Muscle layer of duodenum (tissue), 2 donors: ENCODE measurements at regions not wholly inside any gene's neighbourhood (a gene's known extent, or its start where the extent isn't known, plus 50 kb on each side); places are given as distances from the start of the nearest gene placed in this dataset.
"Not testable (repeated sequence)": the region's sequence is repeated elsewhere in the genome, so short reads cannot be mapped to it uniquely, and the experiment has no call there.

ENCODE experiments used
- H3K27ac ChIP-seq: one replicate; pipeline ENCODE4 v1.7.0; 2013; ENCODE audit warnings: mild to moderate bottlenecking, low read length
- H3K27me3 ChIP-seq: one replicate; pipeline ENCODE4 v1.7.0; 2013; ENCODE audit warnings: low read depth, mild to moderate bottlenecking, control low read depth, low read length
- H3K36me3 ChIP-seq, 2 donors: one replicate each; pipeline ENCODE4 v1.7.0; 2013; ENCODE audit warnings: low read length in 2 of 2, control low read depth in 1 of 2, mild to moderate bottlenecking in 1 of 2; ENCODE audit not compliant: insufficient read depth in 2 of 2, control insufficient read depth in 1 of 2
- H3K4me1 ChIP-seq, 2 donors: one replicate each; pipeline ENCODE4 v1.7.0; 2013; ENCODE audit warnings: low read length in 2 of 2, mild to moderate bottlenecking in 2 of 2, control low read depth in 1 of 2, moderate library complexity in 1 of 2; ENCODE audit not compliant: insufficient read depth in 2 of 2, control insufficient read depth in 1 of 2
- H3K4me3 ChIP-seq, 2 donors: one replicate each; pipeline ENCODE4 v1.7.0; 2013; ENCODE audit warnings: low read length in 2 of 2, low read depth in 1 of 2, mild to moderate bottlenecking in 1 of 2
- H3K9me3 ChIP-seq, 2 donors: one replicate each; pipeline ENCODE4 v1.7.0; 2013; ENCODE audit warnings: low read length in 2 of 2, control low read depth in 1 of 2, mild to moderate bottlenecking in 1 of 2; ENCODE audit not compliant: control insufficient read depth in 1 of 2
- donor health status: healthy.

GRCh38 chr16:29158785-29159184 lies 173.9 kb downstream of the LAT start:
- Histone ChIP-seq H3K4me3 (no peak overlapping the region), H3K27me3 (no peaks in the 10 kb centered on the region), H3K36me3 (no peaks in the 10 kb centered on the region), H3K9me3 (no peaks in the 10 kb centered on the region), H3K4me1 (peaks cover 0 to 11% of the 10 kb centered on the region in 2 donors), H3K27ac (no peak overlapping the region)

GRCh38 chr16:29158031-29158784 lies 173.4 kb downstream of the LAT start:
- Histone ChIP-seq H3K4me1 (peaks cover 0 to 11% of the 10 kb centered on the region in 2 donors), H3K27ac (peak overlapping the region; percentile 45)
- H3K9me3 ChIP-seq, H3K27me3 ChIP-seq, H3K4me3 ChIP-seq, H3K36me3 ChIP-seq: not testable (repeated sequence)

- not testable (repeated sequence) for H3K9me3 ChIP-seq, H3K4me3 ChIP-seq, H3K36me3 ChIP-seq, H3K27me3 ChIP-seq
- Histone ChIP-seq H3K4me1 (peaks cover 0 to 11% of the 10 kb centered on the region in 2 donors), H3K27ac (peak overlapping the region; percentile 45)
Observed at GRCh38 chr16:29157051-29157923, 172.4 kb downstream of the LAT start.

DNA sequence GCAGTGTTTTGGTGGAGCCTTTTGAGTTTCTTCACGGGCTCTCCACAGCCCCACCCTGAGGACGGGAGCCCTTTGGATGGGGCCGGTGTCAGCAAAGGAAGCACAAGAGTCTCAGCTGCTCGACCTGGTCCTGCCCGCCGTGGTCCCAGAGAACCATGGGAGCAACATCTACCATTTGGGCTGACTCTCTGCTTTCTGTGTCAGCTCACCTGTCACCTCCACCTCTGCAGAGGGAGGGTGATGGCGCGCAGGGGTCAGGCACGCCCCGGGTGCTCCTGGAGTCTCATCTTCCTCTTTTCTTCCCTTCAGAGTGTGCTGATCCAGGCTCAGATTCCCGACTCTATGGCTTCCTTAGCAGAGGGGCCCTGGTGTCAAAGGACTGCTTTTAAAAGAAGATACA lies 171.7 kb downstream of the LAT start:
- Histone ChIP-seq H3K27ac (peak overlapping the region; percentile 36), H3K4me3 (no peak overlapping the region), H3K9me3 (no peaks in the 10 kb centered on the region), H3K27me3 (no peaks in the 10 kb centered on the region), H3K4me1 (peaks cover 0 to 11% of the 10 kb centered on the region in 2 donors), H3K36me3 (no peaks in the 10 kb centered on the region)

- not testable (repeated sequence) for H3K4me3 ChIP-seq, H3K27me3 ChIP-seq, H3K9me3 ChIP-seq, H3K36me3 ChIP-seq, H3K27ac ChIP-seq
- peaks cover 0 to 11% of the 10 kb centered on the region in 2 donors for H3K4me1 ChIP-seq
Observed at GRCh38 chr16:29155866-29156200, 171.0 kb downstream of the LAT start.

- H3K4me3 ChIP-seq, H3K27me3 ChIP-seq, H3K36me3 ChIP-seq, H3K9me3 ChIP-seq, H3K27ac ChIP-seq: not testable (repeated sequence)
- peaks cover 0 to 11% of the 10 kb centered on the region in 2 donors for H3K4me1 ChIP-seq
Observed at GRCh38 chr16:29155131-29155865, 170.4 kb downstream of the LAT start.

DNA sequence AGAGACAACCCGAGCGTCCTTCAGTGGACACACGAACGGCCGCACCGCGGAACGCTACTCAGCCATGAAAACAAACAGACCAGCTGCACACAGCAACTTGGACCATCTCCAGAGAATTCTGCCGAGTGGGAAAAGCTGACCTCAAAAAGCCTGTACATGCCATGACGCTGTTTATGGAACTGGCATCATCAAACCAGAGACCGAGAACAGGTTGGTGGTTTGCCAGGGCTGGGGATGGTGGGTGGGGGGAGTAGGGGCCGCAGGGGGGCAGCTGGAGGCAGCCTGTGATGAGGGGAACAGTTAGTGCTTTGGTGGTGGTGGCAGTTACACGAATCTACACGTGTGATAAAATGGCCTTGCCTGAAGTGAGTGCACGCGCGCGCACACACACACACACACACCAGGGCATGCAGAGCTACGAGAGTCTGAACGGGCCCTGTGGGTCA lies 169.8 kb downstream of the LAT start:
- Histone ChIP-seq H3K4me1 (peaks cover 0 to 11% of the 10 kb centered on the region in 2 donors), H3K9me3 (no peaks in the 10 kb centered on the region), H3K27me3 (no peaks in the 10 kb centered on the region), H3K4me3 (no peak overlapping the region), H3K27ac (no peak overlapping the region), H3K36me3 (no peaks in the 10 kb centered on the region)

DNA sequence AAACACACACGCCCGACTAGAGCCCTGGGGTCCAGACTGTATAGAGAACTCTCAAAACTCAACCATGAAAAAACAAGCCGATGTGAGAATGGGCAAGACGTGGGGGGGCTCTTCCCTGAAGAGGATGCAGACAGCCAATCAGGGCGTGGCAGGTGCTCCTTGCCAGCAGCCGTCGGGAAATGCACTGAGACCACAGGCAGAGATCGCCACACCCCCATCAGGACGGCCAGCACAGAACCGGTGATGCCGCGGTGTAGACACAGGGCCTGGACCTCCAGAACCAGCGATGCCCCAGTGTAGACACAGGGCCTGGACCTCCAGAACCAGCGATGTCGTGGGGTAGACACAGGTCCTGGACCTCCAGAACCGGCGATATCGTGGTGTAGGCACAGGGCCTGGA lies 169.2 kb downstream of the LAT start:
- Histone ChIP-seq H3K27me3 (no peaks in the 10 kb centered on the region), H3K9me3 (no peaks in the 10 kb centered on the region), H3K4me1 (peaks cover 0 to 11% of the 10 kb centered on the region in 2 donors), H3K36me3 (no peaks in the 10 kb centered on the region), H3K4me3 (no peak overlapping the region), H3K27ac (no peak overlapping the region)

GRCh38 chr16:29153307-29153706 lies 168.5 kb downstream of the LAT start:
- H3K9me3 ChIP-seq, H3K4me3 ChIP-seq, H3K27ac ChIP-seq, H3K36me3 ChIP-seq, H3K27me3 ChIP-seq: not testable (repeated sequence)
- peaks cover 0 to 11% of the 10 kb centered on the region in 2 donors for H3K4me1 ChIP-seq

DNA sequence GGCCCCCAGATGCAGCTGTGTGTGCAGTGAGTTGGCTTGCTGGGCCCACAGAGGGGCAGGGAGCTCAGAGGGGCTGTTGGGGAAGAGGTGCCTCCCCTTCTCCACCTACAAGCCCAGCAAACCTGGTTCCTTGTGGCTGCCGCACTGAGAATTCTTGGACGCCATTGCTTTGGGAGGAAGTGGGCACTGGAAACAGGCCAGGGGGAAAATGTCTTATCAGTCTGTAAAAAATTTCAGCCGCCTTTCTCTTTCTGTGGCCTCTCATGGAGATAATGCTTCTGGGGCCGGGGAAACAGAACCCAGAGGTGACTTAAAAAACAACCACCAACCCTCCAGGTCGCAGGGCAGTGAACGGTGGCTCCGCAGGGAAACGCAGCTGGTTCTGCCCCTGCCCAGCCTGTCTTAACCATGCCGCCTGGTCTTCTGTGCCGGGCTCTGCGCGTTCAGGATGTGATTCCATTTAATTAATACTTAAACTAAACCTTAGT lies 167.7 kb downstream of the LAT start:
- not testable (repeated sequence) for H3K27me3 ChIP-seq, H3K27ac ChIP-seq, H3K4me1 ChIP-seq, H3K4me3 ChIP-seq, H3K9me3 ChIP-seq, H3K36me3 ChIP-seq

DNA sequence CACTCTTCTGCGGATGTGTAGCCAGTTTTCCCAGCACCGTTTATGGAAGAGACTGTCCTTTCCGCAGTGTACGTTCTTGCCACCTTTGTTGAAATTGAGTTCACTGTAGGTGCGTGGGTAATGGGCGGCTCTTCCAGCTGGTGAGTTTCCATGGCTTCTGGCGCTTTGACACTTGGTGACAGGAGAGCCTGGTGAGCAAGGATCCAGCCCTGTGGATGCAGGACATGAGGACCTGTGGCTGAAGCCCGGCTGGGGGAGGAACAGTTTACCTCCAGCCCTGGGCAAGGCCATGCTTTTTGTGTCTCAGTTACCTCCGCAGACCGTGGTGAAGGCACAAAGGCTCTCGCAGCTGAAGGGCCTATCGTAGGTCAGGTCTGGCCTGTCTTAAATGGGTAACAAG lies 166.5 kb downstream of the LAT start:
- Histone ChIP-seq H3K4me1 (peaks cover 0 to 7% of the 10 kb centered on the region in 2 donors), H3K27me3 (no peaks in the 10 kb centered on the region), H3K9me3 (no peaks in the 10 kb centered on the region), H3K27ac (no peak overlapping the region), H3K4me3 (no peak overlapping the region), H3K36me3 (no peaks in the 10 kb centered on the region)
